ENCODE measurements at regions not wholly inside any gene's neighbourhood (a gene's known extent, or its start where the extent isn't known, plus 50 kb on each side); places are given as distances from the start of the nearest gene placed in this dataset.
"Not testable (repeated sequence)": the region's sequence is repeated elsewhere in the genome, so short reads cannot be mapped to it uniquely, and the experiment has no call there.

GRCh38 chr6:91280494-91280830 lies 693.6 kb upstream of the MAP3K7 start:
- no peak for DNase-seq (ENCODE audit: low spot score)

- no peak for DNase-seq (ENCODE audit: low spot score)
Observed at GRCh38 chr6:91279740-91280493, 693.0 kb upstream of the MAP3K7 start.

- DNase-seq (ENCODE audit: low spot score): peak; percentile 36
Observed at GRCh38 chr6:91278416-91278815, 691.5 kb upstream of the MAP3K7 start.

GRCh38 chr6:91276315-91276714 lies 689.4 kb upstream of the MAP3K7 start:
- DNase-seq (ENCODE audit: low spot score): peak; percentile 54

- no peak for DNase-seq (ENCODE audit: low spot score)
Observed at GRCh38 chr6:91273729-91274128, 686.9 kb upstream of the MAP3K7 start.

GRCh38 chr6:91271807-91272206 lies 684.9 kb upstream of the MAP3K7 start:
- no peak for DNase-seq (ENCODE audit: low spot score)

- no peak for DNase-seq (ENCODE audit: low spot score)
Observed at GRCh38 chr6:91268941-91269340, 682.1 kb upstream of the MAP3K7 start.

- DNase-seq (ENCODE audit: low spot score): no peak
Observed at GRCh38 chr6:91267246-91267645, 680.4 kb upstream of the MAP3K7 start.

GRCh38 chr6:91266156-91266555 lies 679.3 kb upstream of the MAP3K7 start:
- no peak for DNase-seq (ENCODE audit: low spot score)

- no peak for DNase-seq (ENCODE audit: low spot score)
Observed at GRCh38 chr6:91243436-91243835, 656.6 kb upstream of the MAP3K7 start.

- no peak for DNase-seq (ENCODE audit: low spot score)
Observed at GRCh38 chr6:91242614-91242949, 655.7 kb upstream of the MAP3K7 start.

GRCh38 chr6:91241946-91242613 lies 655.2 kb upstream of the MAP3K7 start:
- DNase-seq (ENCODE audit: low spot score): no peak

GRCh38 chr6:91240878-91241603 lies 654.2 kb upstream of the MAP3K7 start:
- no peak for DNase-seq (ENCODE audit: low spot score)

- no peak for DNase-seq (ENCODE audit: low spot score)
Observed at GRCh38 chr6:91221072-91221720, 634.3 kb upstream of the MAP3K7 start.

- DNase-seq (ENCODE audit: low spot score): no peak
Observed at GRCh38 chr6:91213229-91213901, 626.5 kb upstream of the MAP3K7 start.

- DNase-seq (ENCODE audit: low spot score): peak; percentile 39
Observed at GRCh38 chr6:91198588-91199255, 611.9 kb upstream of the MAP3K7 start.

GRCh38 chr6:91196729-91197128 lies 609.9 kb upstream of the MAP3K7 start:
- no peak for DNase-seq (ENCODE audit: low spot score)

GRCh38 chr6:91193446-91193845 lies 606.6 kb upstream of the MAP3K7 start:
- DNase-seq (ENCODE audit: low spot score): no peak

- not testable (repeated sequence) for DNase-seq (ENCODE audit: low spot score)
Observed at GRCh38 chr6:91190041-91190440, 603.2 kb upstream of the MAP3K7 start.

GRCh38 chr6:91185072-91185471 lies 598.2 kb upstream of the MAP3K7 start:
- DNase-seq (ENCODE audit: low spot score): no peak

GRCh38 chr6:91181416-91181815 lies 594.5 kb upstream of the MAP3K7 start:
- DNase-seq (ENCODE audit: low spot score): no peak

- DNase-seq (ENCODE audit: low spot score): no peak
Observed at GRCh38 chr6:91173651-91174050, 586.8 kb upstream of the MAP3K7 start.
